EH (cell line): ENCODE measurements at regions not wholly inside any gene's neighbourhood (a gene's known extent, or its start where the extent isn't known, plus 50 kb on each side); places are given as distances from the start of the nearest gene placed in this dataset.

Source experiments
- DNase-seq: peaks from one replicate; pipeline ENCODE4 v3.0.0-alpha.2; 2015; ENCODE audit warnings: low read depth

GRCh38 chr5:68452286-68452685, 236.7 kb downstream of the PIK3R1 start:
- DNase-seq = no peak

- DNase-seq = no peak
Measured at GRCh38 chr5:68454172-68454571, 238.6 kb downstream of the PIK3R1 start.

- peak; percentile 76 for DNase-seq
Measured at GRCh38 chr5:68454766-68455165, 239.2 kb downstream of the PIK3R1 start.

GRCh38 chr5:68455216-68455615, 239.7 kb downstream of the PIK3R1 start:
- peak; percentile 62 for DNase-seq

- DNase-seq = peak; percentile 81
Measured at GRCh38 chr5:68456756-68457217, 241.2 kb downstream of the PIK3R1 start.

GRCh38 chr5:68457285-68457684, 241.7 kb downstream of the PIK3R1 start:
- DNase-seq = no peak

DNA sequence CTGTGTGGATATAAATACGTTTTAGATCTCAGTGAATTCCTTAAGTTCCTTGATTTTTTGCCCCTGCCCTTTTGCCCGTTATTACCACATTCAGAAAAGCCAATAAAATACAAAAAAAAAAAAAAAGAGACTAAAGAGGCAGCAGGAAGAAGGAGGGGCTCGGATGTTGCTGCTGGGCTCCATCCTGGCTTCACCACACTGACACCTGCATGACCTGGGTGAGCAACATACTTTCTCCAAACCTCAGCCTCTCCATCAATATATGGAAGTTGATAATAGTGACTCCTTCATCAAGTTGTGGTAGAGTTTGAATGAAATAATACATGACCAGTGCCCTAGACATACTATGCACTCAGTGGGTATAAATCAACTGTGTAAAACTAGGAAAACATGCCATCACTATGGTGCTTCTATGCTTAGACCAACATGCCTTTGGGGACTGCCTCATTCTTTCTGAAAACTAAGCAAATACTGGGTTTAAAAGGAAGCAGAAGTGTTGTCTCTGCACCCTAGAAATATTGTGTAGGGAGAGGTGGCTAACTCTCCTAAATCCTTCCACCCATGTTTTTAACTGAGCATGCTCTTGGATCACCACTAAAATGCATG, 243.0 kb downstream of the PIK3R1 start:
- no peak for DNase-seq

GRCh38 chr5:68459093-68459809, 243.7 kb downstream of the PIK3R1 start:
- no peak for DNase-seq

GRCh38 chr5:68459810-68460139, 244.2 kb downstream of the PIK3R1 start:
- DNase-seq = no peak

DNA sequence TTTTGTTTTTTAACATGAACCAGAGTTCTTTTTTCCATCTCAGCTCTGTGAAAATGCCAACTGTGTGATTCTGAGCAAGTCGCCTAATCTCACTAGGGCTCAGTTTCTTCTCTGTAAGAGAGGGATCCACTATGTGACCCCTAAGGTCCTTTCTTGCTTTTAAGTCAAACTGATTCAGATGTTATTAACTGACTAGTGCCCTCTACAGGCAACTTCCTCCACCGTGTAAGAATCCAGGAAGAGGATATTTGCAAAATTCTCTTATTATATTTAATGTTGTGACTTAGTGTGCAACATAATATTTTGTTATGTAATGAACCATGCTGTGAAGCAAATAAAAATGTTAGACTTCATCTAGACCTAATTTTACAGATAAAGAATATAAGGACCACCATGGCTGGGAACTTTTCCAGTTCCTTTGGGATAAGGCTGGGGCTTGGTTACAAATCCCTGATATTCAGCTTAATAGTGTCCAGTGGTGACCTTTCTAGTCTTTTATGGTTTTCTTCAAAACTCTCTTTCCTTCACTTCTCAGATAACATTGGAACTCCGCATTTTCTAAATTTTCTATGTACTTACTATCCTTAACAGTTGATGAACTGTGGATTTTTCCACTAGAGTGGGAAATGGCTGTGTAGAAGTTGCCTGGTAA, 244.7 kb downstream of the PIK3R1 start:
- DNase-seq = peak; percentile 65

DNA sequence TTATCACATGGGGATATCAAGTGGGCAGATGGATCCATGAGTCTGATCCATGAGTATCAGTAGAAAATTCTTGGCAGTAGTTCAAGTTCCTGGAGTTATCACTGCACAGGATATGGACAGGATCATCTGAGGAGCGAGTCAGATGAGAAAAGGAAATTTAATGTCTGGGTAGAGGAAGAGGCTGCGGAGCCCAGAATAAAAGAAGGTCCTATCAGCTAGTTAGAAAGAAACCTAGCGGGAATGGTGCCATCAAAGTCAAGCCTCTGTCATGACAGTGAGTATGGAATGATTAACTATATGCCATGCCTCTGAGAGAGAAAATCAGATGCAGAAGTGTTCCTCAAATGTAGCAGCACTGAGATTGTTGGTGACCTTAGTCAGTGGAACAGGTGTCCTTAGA, 248.1 kb downstream of the PIK3R1 start:
- DNase-seq = no peak

GRCh38 chr5:68464424-68464823, 248.9 kb downstream of the PIK3R1 start:
- DNase-seq = peak; percentile 48

DNA sequence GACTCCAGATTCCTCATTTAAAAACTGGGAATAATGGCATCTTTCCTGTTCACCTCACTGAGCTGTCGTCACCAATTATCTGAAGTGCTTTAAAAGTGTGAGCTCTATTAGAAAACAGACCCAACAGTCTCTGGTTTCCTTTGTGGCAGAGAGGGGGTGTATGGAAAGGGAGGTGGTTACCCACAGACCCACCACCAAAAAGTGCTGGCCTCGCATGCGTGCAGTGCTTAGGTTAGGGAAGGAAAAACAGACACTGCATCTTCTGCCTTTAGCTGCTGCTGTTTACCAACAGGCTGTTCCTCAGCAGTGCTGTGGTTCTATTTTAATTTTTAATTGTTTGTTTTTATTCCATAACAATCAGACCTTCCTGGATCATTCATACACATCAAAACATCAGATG, 249.6 kb downstream of the PIK3R1 start:
- DNase-seq = no peak

- no peak for DNase-seq
Measured at GRCh38 chr5:68465934-68466551, 250.5 kb downstream of the PIK3R1 start.

DNA sequence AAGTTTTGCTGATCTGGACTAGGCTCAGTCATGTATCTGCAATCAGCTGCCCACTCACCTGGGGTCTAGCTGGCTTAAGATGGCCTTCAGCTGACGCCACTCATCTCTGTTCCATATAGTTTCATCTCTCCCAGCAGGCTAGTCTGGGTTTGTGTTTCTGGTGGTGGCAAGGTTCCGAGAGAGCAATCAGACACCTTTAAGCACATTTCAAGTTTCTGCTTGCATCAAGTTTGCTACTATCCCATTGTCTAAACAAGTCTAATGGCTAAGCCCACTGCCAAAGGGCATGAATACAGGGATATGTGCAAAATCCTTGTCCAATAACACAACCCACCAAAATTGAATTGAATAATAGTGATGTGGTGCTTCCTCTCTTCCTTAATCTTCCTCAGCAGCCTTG, 251.7 kb downstream of the PIK3R1 start:
- DNase-seq = no peak

- DNase-seq = no peak
Measured at GRCh38 chr5:68467794-68468193, 252.2 kb downstream of the PIK3R1 start.

GRCh38 chr5:68468322-68468721, 252.8 kb downstream of the PIK3R1 start:
- DNase-seq = no peak

- no peak for DNase-seq
Measured at GRCh38 chr5:68475476-68475983, 260.0 kb downstream of the PIK3R1 start.

GRCh38 chr5:68476854-68477253, 261.3 kb downstream of the PIK3R1 start:
- DNase-seq = no peak

DNA sequence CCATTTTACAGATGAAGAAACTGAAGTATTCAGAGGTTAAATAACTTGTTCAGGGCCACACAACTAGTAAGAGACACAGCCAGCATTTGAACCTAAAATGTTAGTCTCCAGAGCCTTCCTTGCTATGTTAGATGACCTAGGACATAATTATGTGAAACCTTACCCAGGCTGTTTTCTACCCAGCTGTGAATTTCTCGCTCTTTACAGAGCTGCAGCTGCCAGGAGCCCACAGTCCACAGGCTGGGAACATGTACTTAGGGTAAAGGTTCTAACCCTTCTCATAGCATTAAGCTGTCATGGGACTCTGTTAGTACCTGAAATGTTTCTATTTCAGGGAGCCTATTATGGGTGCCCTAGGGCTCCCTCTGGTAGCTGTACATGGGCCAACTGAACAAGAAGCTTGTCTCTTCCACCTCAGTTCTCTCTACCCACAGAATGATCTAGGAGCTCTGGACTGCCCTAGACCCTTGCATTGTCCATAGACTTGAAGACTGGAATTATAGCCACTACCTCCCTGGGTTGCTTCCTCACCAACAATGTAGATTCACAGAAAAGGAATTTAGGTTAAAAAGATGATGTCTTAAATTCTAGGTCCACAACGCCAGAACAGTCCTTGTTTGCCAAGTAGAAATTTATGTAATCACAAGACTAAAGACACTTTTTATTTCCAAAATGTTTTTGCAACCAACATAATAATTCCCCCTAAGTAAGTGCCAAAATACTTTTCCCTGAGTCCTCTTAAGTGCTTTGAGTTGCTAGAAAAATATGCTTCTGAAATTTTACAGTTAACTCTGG, 262.9 kb downstream of the PIK3R1 start:
- peak; percentile 81 for DNase-seq

DNA sequence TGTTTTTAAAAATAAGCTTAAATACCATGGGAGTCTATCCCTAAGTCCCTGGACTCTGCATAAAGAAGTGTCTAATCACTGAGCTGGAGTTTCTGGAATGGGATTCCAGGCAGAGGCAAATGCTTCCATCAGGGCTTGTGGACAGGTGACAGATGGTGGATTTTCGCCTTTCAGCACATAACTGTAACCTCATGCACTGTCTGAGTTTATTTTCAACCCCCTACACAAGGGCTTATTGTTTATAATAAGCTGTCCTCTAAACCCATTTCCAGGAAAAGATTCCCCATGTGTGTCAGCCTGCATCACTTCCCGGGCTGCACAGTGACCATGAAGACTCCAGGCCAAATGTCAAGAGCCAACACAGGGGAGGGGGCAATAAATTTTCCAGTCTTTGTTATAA, 264.0 kb downstream of the PIK3R1 start:
- DNase-seq = no peak

- no peak for DNase-seq
Measured at GRCh38 chr5:68480335-68480940, 264.9 kb downstream of the PIK3R1 start.
